HCT116 (cell line): ENCODE measurements at regions not wholly inside any gene's neighbourhood (a gene's known extent, or its start where the extent isn't known, plus 50 kb on each side); places are given as distances from the start of the nearest gene placed in this dataset.

Source experiments
- ATAC-seq: fragments of 200-7000 bp; cut with Tn5 transposase; 2 replicates; pipeline ENCODE4 v1.9.1; 2020; ENCODE audit warnings: mild to moderate bottlenecking, moderate library complexity
- BruUV-seq: library from RNA; stranded (reverse); fragments of 400-500 nt; replicated peaks from 2 replicates; lab custom pipeline; 2021; lab: Mats Ljungman, UMichigan
- CTCF ChIA-PET: fragments of 300-600 bp; sonication (Branson Sonifier 250); formaldehyde crosslinking; loops from one replicate; lab custom pipeline; 2021; ENCODE audit warnings: antibody characterized with exemption; lab: Charles Lee
- POLR2A ChIA-PET: fragments of 300-600, 350-600 bp; sonication (Branson Sonifier 250); formaldehyde crosslinking; loops from one replicate; lab custom pipeline; 2021; ENCODE audit warnings: antibody characterized with exemption; lab: Charles Lee
- RAD21 ChIA-PET, 2 experiments: fragments of 300-600 bp; sonication (Branson Sonifier 250); formaldehyde crosslinking; loops; one replicate each; lab custom pipeline; 2023; ENCODE audit warnings: low total read pairs in 2 of 2; ENCODE audit not compliant: uncharacterized antibody in 2 of 2, unreplicated experiment in 2 of 2, low non-redundant PET in 1 of 2; lab: Charles Lee
- DNase-seq: peaks from one replicate; pipeline ENCODE4 v3.0.0-alpha.2; 2010; ENCODE audit warnings: low read depth, low spot score
- H2AFZ ChIP-seq: fragments of 200-600 bp; shearing (Covaris generic), sonication (generic); 2 replicates; pipeline ENCODE4 v1.6.1; 2017; ENCODE audit warnings: low read depth, mixed run types, mixed read lengths, antibody characterized with exemption, low read length; ENCODE audit not compliant: poor library complexity, severe bottlenecking
- H3K27ac ChIP-seq: 2 replicates; pipeline ENCODE4 v1.5.1; 2012; ENCODE audit warnings: low read depth, low read length
- H3K27me3 ChIP-seq: fragments of 200-600 bp; sonication (generic); 2 replicates; pipeline ENCODE4 v1.6.1; 2016; ENCODE audit warnings: mixed run types, low read length, mixed read lengths; ENCODE audit not compliant: insufficient read depth
- H3K36me3 ChIP-seq, 2 experiments: fragments of 200-500 bp in 1 of 2; fragments of 200-600 bp in 1 of 2; sonication (Bioruptor generic) in 1 of 2; sonication (generic) in 1 of 2; 2 replicates each; pipeline versions ENCODE4 v1.5.1 to v1.6.1; 2014 to 2016; ENCODE audit warnings: low read length in 2 of 2, inconsistent platforms in 1 of 2, mixed read lengths in 1 of 2, mixed run types in 1 of 2; ENCODE audit not compliant: insufficient read depth in 2 of 2, control insufficient read depth in 1 of 2
- H3K4me1 ChIP-seq, 2 experiments: fragments of 200-600 bp in 1 of 2; sonication (generic) in 1 of 2; 2 replicates each; pipeline versions ENCODE4 v1.5.1 to v1.6.1; 2012 to 2017; ENCODE audit warnings: low read length in 2 of 2, inconsistent platforms in 1 of 2, mild to moderate bottlenecking in 1 of 2, mixed read lengths in 1 of 2, mixed run types in 1 of 2, moderate library complexity in 1 of 2; ENCODE audit not compliant: insufficient read depth in 2 of 2, control insufficient read depth in 1 of 2
- H3K4me2 ChIP-seq: fragments of 200-600 bp; sonication (generic); 2 replicates; pipeline ENCODE4 v1.6.1; 2017; ENCODE audit warnings: mixed run types, low read length, mixed read lengths
- H3K4me3 ChIP-seq, 2 experiments: fragments of 200-600 bp in 1 of 2; sonication (generic) in 1 of 2; replicated peaks in 1 of 2; 2 replicates each; pipeline ENCODE4 v1.5.1; 2011 to 2016; ENCODE audit warnings: low read length in 2 of 2, control low read depth in 1 of 2, low read depth in 1 of 2, mild to moderate bottlenecking in 1 of 2, mixed read lengths in 1 of 2, mixed run types in 1 of 2
- H3K79me2 ChIP-seq: fragments of 200-600 bp; sonication (generic); 2 replicates; pipeline ENCODE4 v1.6.1; 2017; ENCODE audit warnings: mild to moderate bottlenecking, mixed run types, low read length, moderate library complexity, mixed read lengths; ENCODE audit not compliant: insufficient read depth
- H3K9ac ChIP-seq: fragments of 200-600 bp; sonication (generic); 2 replicates; pipeline ENCODE4 v1.6.1; 2016; ENCODE audit warnings: low read length, mixed read lengths
- H3K9me2 ChIP-seq: fragments of 200-600 bp; sonication (generic), shearing (Covaris generic); 2 replicates; pipeline ENCODE4 v1.6.1; 2017; ENCODE audit warnings: mixed run types, mild to moderate bottlenecking, moderate library complexity; ENCODE audit not compliant: insufficient read depth
- H3K9me3 ChIP-seq, 2 experiments: fragments of 200-500 bp in 1 of 2; fragments of 200-600 bp in 1 of 2; sonication (Bioruptor generic) in 1 of 2; sonication (generic) in 1 of 2; 2 replicates each; pipeline ENCODE4 v1.6.1; 2014 to 2017; ENCODE audit warnings: low read length in 2 of 2, mixed read lengths in 2 of 2, inconsistent platforms in 1 of 2, low read depth in 1 of 2, mild to moderate bottlenecking in 1 of 2, mixed run types in 1 of 2, moderate library complexity in 1 of 2; ENCODE audit not compliant: control insufficient read depth in 1 of 2, insufficient read depth in 1 of 2
- H4K20me1 ChIP-seq: fragments of 200-600 bp; sonication (generic), shearing (Covaris generic); 2 replicates; pipeline ENCODE4 v1.6.1; 2017; ENCODE audit warnings: mixed run types, mild to moderate bottlenecking, moderate library complexity; ENCODE audit not compliant: insufficient read depth
- EGR1 ChIP-seq: IDR thresholded peaks from 2 replicates; pipeline ENCODE4 v1.6.1; 2012; ENCODE audit warnings: low read depth
- ELF1 ChIP-seq: IDR thresholded peaks from 2 replicates; pipeline ENCODE4 v1.6.1; 2012; ENCODE audit warnings: low read depth, borderline replicate concordance
- POLR2AphosphoS5 ChIP-seq: IDR thresholded peaks from 2 replicates; pipeline ENCODE4 v1.6.1; 2011; ENCODE audit warnings: mild to moderate bottlenecking, low read depth, low read length, moderate library complexity
- REST ChIP-seq: IDR thresholded peaks from 2 replicates; pipeline ENCODE4 v1.6.1; 2012; ENCODE audit warnings: low read depth
- ZNF274 ChIP-seq: fragments of 200-500 bp; sonication (Bioruptor generic); IDR thresholded peaks from 2 replicates; pipeline ENCODE4 v1.6.1; 2014; ENCODE audit warnings: mild to moderate bottlenecking, low read depth, low read length, inconsistent platforms
- intact Hi-C: fragments of 100-400 bp; cut with micrococcal nuclease; formaldehyde crosslinking; loops from 2 replicates; pipeline ENCODE4 v1.10.0; 2022
- TF ChIP-seq, protein P1 (sequence below), 3 experiments: fragments of 200-600 bp in 1 of 3; sonication (generic) in 1 of 3; IDR thresholded peaks in 2 of 3; conservative IDR thresholded peaks in 1 of 3; 2 replicates each; pipeline ENCODE4 v1.5.1; 2012 to 2017; ENCODE audit warnings: low read depth in 2 of 3, low read length in 2 of 3, antibody characterized with exemption in 1 of 3, borderline replicate concordance in 1 of 3, control low read depth in 1 of 3, mild to moderate bottlenecking in 1 of 3, mixed read lengths in 1 of 3, mixed run types in 1 of 3, moderate library complexity in 1 of 3; ENCODE audit not compliant: insufficient read depth in 1 of 3

DNA sequence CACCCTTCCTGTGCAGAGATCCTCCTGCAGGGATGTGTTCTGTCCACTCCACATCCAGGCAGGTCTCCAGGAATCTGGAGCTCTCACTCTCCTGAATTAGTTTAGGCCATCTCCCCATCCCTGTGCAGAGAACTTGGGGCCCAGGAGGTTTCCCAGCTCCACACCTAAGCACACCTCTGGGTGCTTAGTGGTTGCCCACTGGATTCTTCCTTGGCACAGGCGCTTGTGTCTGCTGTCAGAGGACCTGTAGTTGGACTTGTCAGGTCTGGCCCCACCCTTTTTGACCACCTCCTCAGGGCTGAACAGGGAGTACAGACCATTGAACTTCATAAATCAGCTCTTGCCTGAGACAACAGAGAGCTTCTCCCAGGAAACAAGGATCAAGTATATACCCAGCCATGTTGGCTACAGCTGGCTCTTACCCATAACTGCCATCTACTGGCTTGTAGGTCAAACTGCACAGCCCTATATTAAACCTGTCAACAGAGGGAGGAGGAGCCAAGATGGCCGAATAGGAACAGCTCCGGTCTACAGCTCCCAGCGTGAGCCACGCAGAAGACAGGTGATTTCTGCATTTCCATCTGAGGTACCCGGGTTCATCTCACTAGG, 275.5 kb downstream of the PPARGC1A start:
- Histone ChIP-seq H3K27ac (no peak overlapping the region), H3K4me1 (no peaks in the 10 kb centered on the region), H3K4me3 (no peak overlapping the region), H3K9me2 (no peaks in the 10 kb centered on the region), H3K9ac (no peak overlapping the region), H3K9me3 (peaks cover 0 to 7% of the 10 kb centered on the region in 2 experiments; a peak in 2 of 4 replicates), H3K79me2 (no peaks in the 10 kb centered on the region), H3K27me3 (no peaks in the 10 kb centered on the region), H2AFZ (no peak overlapping the region), H3K4me2 (no peak overlapping the region), H3K36me3 (no peaks in the 10 kb centered on the region), H4K20me1 (no peaks in the 10 kb centered on the region)
- ATAC-seq (no peak), DNase-seq (no peak)
- ChIA-PET RAD21 (no interaction called here), CTCF (no interaction called here), POLR2A (no interaction called here)
- intact Hi-C loops, result no loop called here
- TF ChIP-seq, protein P1, sequence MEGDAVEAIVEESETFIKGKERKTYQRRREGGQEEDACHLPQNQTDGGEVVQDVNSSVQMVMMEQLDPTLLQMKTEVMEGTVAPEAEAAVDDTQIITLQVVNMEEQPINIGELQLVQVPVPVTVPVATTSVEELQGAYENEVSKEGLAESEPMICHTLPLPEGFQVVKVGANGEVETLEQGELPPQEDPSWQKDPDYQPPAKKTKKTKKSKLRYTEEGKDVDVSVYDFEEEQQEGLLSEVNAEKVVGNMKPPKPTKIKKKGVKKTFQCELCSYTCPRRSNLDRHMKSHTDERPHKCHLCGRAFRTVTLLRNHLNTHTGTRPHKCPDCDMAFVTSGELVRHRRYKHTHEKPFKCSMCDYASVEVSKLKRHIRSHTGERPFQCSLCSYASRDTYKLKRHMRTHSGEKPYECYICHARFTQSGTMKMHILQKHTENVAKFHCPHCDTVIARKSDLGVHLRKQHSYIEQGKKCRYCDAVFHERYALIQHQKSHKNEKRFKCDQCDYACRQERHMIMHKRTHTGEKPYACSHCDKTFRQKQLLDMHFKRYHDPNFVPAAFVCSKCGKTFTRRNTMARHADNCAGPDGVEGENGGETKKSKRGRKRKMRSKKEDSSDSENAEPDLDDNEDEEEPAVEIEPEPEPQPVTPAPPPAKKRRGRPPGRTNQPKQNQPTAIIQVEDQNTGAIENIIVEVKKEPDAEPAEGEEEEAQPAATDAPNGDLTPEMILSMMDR (IDR thresholded peaks at IDR 0.05 in 2 of 3, conservative IDR thresholded peaks at IDR 0.05 in 1 of 3; ENCODE audit: borderline replicate concordance in 1 of 3, insufficient read depth in 1 of 3, low read depth in 2 of 3, low read length in 2 of 3), result no peak
- TF ChIP-seq EGR1, result no peak
- TF ChIP-seq POLR2AphosphoS5, result no peak
- TF ChIP-seq ZNF274, result no peak
- TF ChIP-seq ELF1, result no peak
- no peak for TF ChIP-seq REST
- no TSS peak for BruUV-seq
